PFSK-1 (cell line): ENCODE measurements at regions not wholly inside any gene's neighbourhood (a gene's known extent, or its start where the extent isn't known, plus 50 kb on each side); places are given as distances from the start of the nearest gene placed in this dataset.

ENCODE experiments used
- FOXP2 ChIP-seq: optimal IDR thresholded peaks from 2 replicates; pipeline ENCODE3; 2011; ENCODE audit warnings: borderline replicate concordance, control low read depth, inconsistent platforms; ENCODE audit not compliant: insufficient read depth; ENCODE audit errors: extremely low read length, extremely low read depth
- POLR2AphosphoS5 ChIP-seq: IDR thresholded peaks from 2 replicates; pipeline ENCODE4 v1.6.1; 2012; ENCODE audit warnings: low read depth, mild to moderate bottlenecking, control low read depth, low read length, moderate library complexity
- REST ChIP-seq, 2 experiments: IDR thresholded peaks; 2 replicates each; pipeline versions ENCODE4 v1.6.1 to v1.8.0; 2011 to 2012; ENCODE audit warnings: low read depth in 2 of 2, low read length in 2 of 2, control low read depth in 1 of 2, inconsistent platforms in 1 of 2, mild to moderate bottlenecking in 1 of 2, moderate library complexity in 1 of 2; ENCODE audit not compliant: insufficient read depth in 1 of 2
- SIN3A ChIP-seq: IDR thresholded peaks from 2 replicates; pipeline ENCODE4 v1.6.1; 2012; ENCODE audit warnings: mild to moderate bottlenecking, low read length, moderate library complexity, borderline replicate concordance; ENCODE audit not compliant: insufficient read depth
- TAF1 ChIP-seq: IDR thresholded peaks from 2 replicates; pipeline ENCODE4 v1.6.1; 2012; ENCODE audit warnings: low read length, control low read depth, borderline replicate concordance; ENCODE audit not compliant: insufficient read depth

- no peak for TF ChIP-seq POLR2AphosphoS5
- no peak for TF ChIP-seq TAF1
- TF ChIP-seq SIN3A = no peak
Measured at GRCh38 chr3:104810896-104811295, 555.8 kb upstream of the ALCAM start.

GRCh38 chr3:104816008-104816407 lies 550.7 kb upstream of the ALCAM start:
- TF ChIP-seq SIN3A (no peak), TAF1 (no peak), POLR2AphosphoS5 (no peak), REST (IDR thresholded peaks at IDR 0.05; ENCODE audit: insufficient read depth in 1 of 2, low read depth in 2 of 2, low read length in 2 of 2) (no peak), FOXP2 (no peak)

- no peak for TF ChIP-seq FOXP2
- TF ChIP-seq POLR2AphosphoS5 = no peak
- TF ChIP-seq REST (IDR thresholded peaks at IDR 0.05; ENCODE audit: insufficient read depth in 1 of 2, low read depth in 2 of 2, low read length in 2 of 2) = no peak
- TF ChIP-seq TAF1 = no peak
- TF ChIP-seq SIN3A = no peak
Measured at GRCh38 chr3:104816716-104817115, 550.0 kb upstream of the ALCAM start.

GRCh38 chr3:104819333-104819732 lies 547.4 kb upstream of the ALCAM start:
- TF ChIP-seq TAF1 = no peak
- no peak for TF ChIP-seq REST (IDR thresholded peaks at IDR 0.05; ENCODE audit: insufficient read depth in 1 of 2, low read depth in 2 of 2, low read length in 2 of 2)
- TF ChIP-seq SIN3A = no peak
- no peak for TF ChIP-seq FOXP2
- TF ChIP-seq POLR2AphosphoS5 = no peak

- TF ChIP-seq REST (IDR thresholded peaks at IDR 0.05; ENCODE audit: insufficient read depth in 1 of 2, low read depth in 2 of 2, low read length in 2 of 2) (no peak), POLR2AphosphoS5 (no peak), FOXP2 (no peak), TAF1 (no peak), SIN3A (no peak)
Measured at GRCh38 chr3:104820959-104821358, 545.8 kb upstream of the ALCAM start.
